LNCaP clone FGC (cell line): ENCODE measurements at regions not wholly inside any gene's neighbourhood (a gene's known extent, or its start where the extent isn't known, plus 50 kb on each side); places are given as distances from the start of the nearest gene placed in this dataset.

Experiments
- DNase-seq: peaks from one replicate; pipeline ENCODE4 v3.0.0-alpha.2; 2011; ENCODE audit warnings: low read depth
- H3K4me3 ChIP-seq: 2 replicates; pipeline ENCODE4 v1.5.1; 2011; ENCODE audit warnings: mild to moderate bottlenecking, low read depth, low read length, control low read depth
- CTCF ChIP-seq: IDR thresholded peaks from 2 replicates; pipeline ENCODE4 v1.5.1; 2012; ENCODE audit warnings: mild to moderate bottlenecking; ENCODE audit not compliant: control insufficient read depth, insufficient read depth; ENCODE audit errors: extremely low read depth

DNA sequence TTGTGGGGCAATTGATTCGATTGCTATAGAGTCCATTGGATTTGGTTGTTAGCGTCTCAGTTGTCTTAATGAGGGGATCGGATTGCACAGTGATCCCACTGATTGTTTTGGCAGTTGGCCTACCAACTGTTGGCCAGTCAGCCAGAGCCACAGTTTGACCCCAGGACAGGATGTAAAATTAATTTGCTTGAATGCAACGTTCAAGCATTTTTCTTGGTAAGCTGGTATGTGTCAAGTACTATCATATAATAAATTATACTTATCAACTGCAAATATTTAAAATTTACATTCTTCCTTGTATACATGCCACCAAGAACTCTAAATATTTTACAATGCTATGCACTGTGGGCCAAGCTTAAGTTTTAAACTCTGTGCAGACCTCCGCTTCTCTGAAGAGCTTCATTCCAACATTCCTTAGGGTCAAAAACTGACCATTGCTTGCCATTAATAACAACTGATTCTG is 80.4 kb upstream of the OSMR start:
- no peak for DNase-seq
- H3K4me3 ChIP-seq = no peak overlapping the region
- no peak for TF ChIP-seq CTCF

DNA sequence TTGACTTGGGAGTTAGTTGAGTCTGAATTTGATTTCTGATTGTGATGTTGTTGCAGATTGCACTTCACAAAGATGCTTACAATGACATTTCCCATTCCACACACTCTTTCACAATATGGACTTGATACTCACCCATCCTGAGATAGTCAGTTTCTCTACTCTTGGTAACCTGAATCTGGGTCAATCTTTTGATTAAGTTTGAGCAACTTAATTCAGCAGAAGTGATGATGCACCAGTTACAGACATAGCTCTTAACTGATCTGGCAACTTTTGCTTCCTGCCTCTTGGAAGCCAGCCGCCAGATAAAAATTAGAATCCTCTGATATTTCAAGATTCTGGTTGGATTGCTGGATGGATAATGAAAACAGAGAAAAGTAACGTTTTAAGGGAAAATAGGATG is 79.7 kb upstream of the OSMR start:
- TF ChIP-seq CTCF = no peak
- H3K4me3 ChIP-seq = no peak overlapping the region
- no peak for DNase-seq

DNA sequence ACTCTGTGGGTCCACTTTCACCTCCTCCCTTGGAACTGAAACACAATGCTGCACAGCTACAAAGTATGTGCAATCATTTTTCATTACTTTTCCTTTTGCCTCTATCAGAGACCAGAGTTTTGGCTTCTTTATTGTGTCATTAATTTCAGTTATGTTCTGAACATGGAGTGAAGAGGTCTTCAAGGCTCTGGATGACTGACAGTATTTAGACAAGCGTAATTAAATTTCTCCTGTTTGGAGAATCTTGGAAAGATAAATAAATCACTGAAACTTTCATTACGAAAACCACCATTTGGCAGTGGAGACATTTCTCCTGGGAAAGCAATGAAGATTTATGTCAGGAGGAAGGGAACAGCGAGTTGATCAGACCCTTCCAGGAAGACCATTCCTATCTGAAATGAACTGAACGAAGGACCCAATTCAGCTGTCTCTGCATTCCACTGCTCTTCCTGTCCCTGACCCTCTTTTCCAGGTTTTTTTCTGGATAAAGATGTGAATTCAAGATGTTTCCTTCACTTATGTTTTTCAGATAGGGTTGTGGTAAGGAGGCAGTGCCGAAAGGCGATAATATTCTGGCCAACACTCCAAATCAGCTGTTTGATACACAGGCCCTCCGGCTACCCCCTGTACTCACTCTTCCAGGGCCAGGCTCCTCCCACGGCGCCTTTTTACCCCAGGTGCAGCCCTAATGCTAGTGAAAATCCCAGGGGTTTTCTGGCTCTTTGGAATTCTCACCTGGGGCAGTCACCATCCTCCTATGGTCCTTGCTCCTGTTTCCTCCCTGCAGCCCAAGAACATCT is 77.2 kb upstream of the OSMR start:
- no peak for TF ChIP-seq CTCF
- DNase-seq = no peak
- H3K4me3 ChIP-seq = no peak overlapping the region

DNA sequence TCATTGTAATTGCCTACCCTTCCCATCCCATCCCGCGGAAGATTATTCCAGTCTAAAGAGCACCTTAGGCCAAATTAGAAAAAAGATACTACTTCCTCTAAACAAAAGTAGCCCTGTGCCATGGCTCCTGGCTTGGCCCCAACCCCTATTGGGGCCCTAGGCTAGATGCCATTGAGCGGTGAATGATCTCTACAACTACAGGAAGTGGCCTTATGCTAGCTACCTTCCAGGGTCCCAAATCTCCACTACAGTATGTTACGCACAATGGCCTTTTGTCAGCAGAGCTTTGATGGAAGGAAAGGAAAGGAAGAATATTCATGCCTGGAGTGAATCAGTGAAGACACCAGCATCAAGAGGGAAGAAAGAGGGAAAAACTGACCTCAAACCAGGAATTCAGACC is 73.3 kb upstream of the OSMR start:
- no peak for DNase-seq
- TF ChIP-seq CTCF = no peak
- no peak overlapping the region for H3K4me3 ChIP-seq

DNA sequence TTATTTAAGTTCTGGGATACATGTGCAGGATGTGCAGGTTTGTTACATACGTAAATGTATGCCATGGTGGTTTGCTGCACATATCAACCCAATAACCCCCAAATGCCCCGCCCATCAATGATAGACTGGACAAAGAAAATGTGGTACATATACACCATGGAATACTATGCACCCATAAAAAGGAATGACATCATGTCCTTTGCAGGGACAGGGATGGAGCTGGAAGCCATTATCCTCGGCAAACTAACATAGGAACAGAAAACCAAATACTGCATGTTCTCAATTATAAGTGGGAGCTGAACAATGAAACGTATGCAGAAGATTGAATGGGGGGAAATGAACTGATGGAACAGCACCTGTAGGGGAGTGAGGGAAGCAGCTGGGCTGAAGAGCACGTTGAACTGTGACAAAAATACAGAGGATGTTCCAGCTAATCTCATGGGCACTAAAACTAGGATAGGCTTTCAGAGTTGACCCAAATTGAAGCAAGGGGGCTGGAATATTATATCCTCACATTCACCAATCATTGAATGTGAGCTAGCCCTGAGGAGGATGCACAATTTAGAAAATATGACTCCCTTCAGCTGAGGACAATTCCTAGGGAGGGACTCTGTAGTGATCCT is 70.5 kb upstream of the OSMR start:
- no peak for DNase-seq
- TF ChIP-seq CTCF = no peak
- no peak overlapping the region for H3K4me3 ChIP-seq

DNA sequence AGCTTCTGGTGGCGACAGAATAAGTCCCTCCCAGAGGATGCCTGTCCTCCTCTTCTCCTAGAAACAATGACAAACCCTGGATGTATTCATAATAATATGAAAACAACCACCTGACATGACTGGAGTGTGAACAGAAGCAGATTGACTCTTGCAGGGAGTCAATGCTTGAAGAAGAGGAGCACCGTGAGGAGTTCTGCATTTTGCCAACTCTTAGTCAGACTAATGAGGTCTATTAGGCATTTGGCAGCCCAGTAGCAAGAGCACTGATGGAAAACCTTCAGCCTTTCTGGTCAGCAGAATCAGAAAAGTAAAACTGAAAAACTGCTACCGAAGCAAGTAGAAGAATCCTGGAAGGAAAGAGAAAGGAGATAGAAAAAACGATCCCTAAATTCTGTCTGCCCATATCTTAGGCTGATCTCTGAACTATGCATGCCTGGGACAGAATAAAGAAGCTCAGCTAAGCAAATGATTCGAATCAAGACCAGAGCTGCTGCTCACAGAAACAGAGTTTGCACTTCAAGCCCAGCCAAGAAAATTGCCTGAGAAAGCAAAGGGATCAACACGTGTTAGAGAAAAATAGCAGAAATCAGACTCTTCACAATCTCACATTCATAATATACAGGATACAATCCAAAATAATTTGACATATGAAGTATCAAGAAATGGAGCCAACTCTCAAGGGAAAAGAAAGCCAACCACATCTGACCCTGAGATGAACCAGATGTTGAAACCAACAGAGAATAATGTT is 69.5 kb upstream of the OSMR start:
- TF ChIP-seq CTCF = no peak
- DNase-seq = no peak
- no peak overlapping the region for H3K4me3 ChIP-seq
